ENCODE measurements at regions not wholly inside any gene's neighbourhood (a gene's known extent, or its start where the extent isn't known, plus 50 kb on each side); places are given as distances from the start of the nearest gene placed in this dataset.

- H3K18ac ChIP-seq (ENCODE audit: insufficient read length, low read depth, low read length): no peak overlapping the region
- H3K27ac Mint-ChIP-seq: no peak overlapping the region
- H3K36me3 Mint-ChIP-seq (ENCODE audit: insufficient read depth in 1 of 3, low read depth in 3 of 3): peaks cover 0 to 2% (median 0%) of the 10 kb centered on the region in 3 experiments; a peak in 1 of 7 replicates
- H3T11ph ChIP-seq (ENCODE audit: low read length): no peak overlapping the region
- H2BK5ac ChIP-seq (ENCODE audit: insufficient read length, low read length): no peak overlapping the region
- no peaks in the 10 kb centered on the region for H3K4me1 ChIP-seq (ENCODE audit: insufficient read depth, low read length)
- H4K8ac ChIP-seq (replicated peaks; ENCODE audit: insufficient read length, low read depth, low read length): no peak overlapping the region
- H2AFZ ChIP-seq (ENCODE audit: low read length): no peak overlapping the region
- H4K20me1 ChIP-seq (ENCODE audit: control insufficient read depth, insufficient read depth, insufficient read length): no peaks in the 10 kb centered on the region
- H2BK20ac ChIP-seq (ENCODE audit: low read depth, low read length, poor library complexity, severe bottlenecking): no peak overlapping the region
- WGBS (ENCODE audit: extremely low coverage, insufficient read length, low lambda C conversion rate): no CpG with 5 or more reads among the region's 1 CpG
- no peak overlapping the region for H3K14ac ChIP-seq (ENCODE audit: insufficient read depth, low read length)
- H3K23ac ChIP-seq (ENCODE audit: insufficient read length, low read depth, low read length): no peak overlapping the region
- no peak overlapping the region for H3K56ac ChIP-seq (ENCODE audit: insufficient read length, low read depth, low read length)
- H4K91ac ChIP-seq (ENCODE audit: insufficient read length, low read depth, low read length): no peak overlapping the region
- H3K4me1 Mint-ChIP-seq: no peaks in the 10 kb centered on the region
- H3K9me3 Mint-ChIP-seq: peaks cover 0 to 3% of the 10 kb centered on the region in 2 experiments; a peak in 3 of 5 replicates
- no peak overlapping the region for H2BK12ac ChIP-seq (ENCODE audit: insufficient read length, low read depth, low read length)
- H3K9me3 ChIP-seq (ENCODE audit: control insufficient read depth, low read depth, low read length): no peaks in the 10 kb centered on the region
- TF ChIP-seq CTCF (conservative IDR thresholded peaks at IDR 0.05): no peak
- H3K79me2 ChIP-seq (ENCODE audit: insufficient read depth, low read length): no peaks in the 10 kb centered on the region
- no peak overlapping the region for H4K5ac ChIP-seq (ENCODE audit: insufficient read length, low read depth, low read length)
- no peaks in the 10 kb centered on the region for H3K23me2 ChIP-seq (ENCODE audit: insufficient read length, low read depth, low read length, poor library complexity, severe bottlenecking)
- no peak overlapping the region for H3K4ac ChIP-seq (ENCODE audit: low read depth, low read length)
- no peak overlapping the region for H3K4me2 ChIP-seq (ENCODE audit: insufficient read depth, insufficient read length, low read length)
- H3K27me3 Mint-ChIP-seq (ENCODE audit: low read depth): no peaks in the 10 kb centered on the region
- DNase-seq: no peak
- H3K4me3 Mint-ChIP-seq: no peak overlapping the region
- H2AK5ac ChIP-seq (ENCODE audit: insufficient read length, low read length): no peak overlapping the region
- no peaks in the 10 kb centered on the region for H3K27me3 ChIP-seq (ENCODE audit: insufficient read depth, low read length)
- no peaks in the 10 kb centered on the region for H3K79me1 ChIP-seq (ENCODE audit: insufficient read depth, low read depth, low read length, poor library complexity, severe bottlenecking)
- no peak overlapping the region for H2BK15ac ChIP-seq (ENCODE audit: low read depth, low read length)
- H3K9ac ChIP-seq (ENCODE audit: extremely low read depth, insufficient read length, low read length): no peak overlapping the region
- no peak overlapping the region for H3K27ac ChIP-seq (ENCODE audit: insufficient read length, low read depth, low read length)
- H2BK120ac ChIP-seq (ENCODE audit: low read depth, low read length, poor library complexity, severe bottlenecking): no peak overlapping the region
These were observed 440.1 kb downstream of the ZNF385D start for GRCh38 chr3:21310891-21311290.

Measured in H9 (cell line).